Vagina (tissue), 2 donors: ENCODE measurements at regions not wholly inside any gene's neighbourhood (a gene's known extent, or its start where the extent isn't known, plus 50 kb on each side); places are given as distances from the start of the nearest gene placed in this dataset.

ENCODE experiments used
- DNase-seq, 2 donors: peaks; one replicate each; pipeline ENCODE4 v3.0.0-alpha.2; 2017; ENCODE audit errors: extremely low spot score in 2 of 2
- H3K27ac ChIP-seq: fragments of 200-600 bp; sonication (generic); one replicate; pipeline ENCODE4 v1.5.1; 2019
- H3K27me3 ChIP-seq: fragments of 200-600 bp; sonication (generic); one replicate; pipeline ENCODE4 v1.5.1; 2019
- H3K36me3 ChIP-seq, 2 donors: fragments of 200-600 bp; sonication (generic); one replicate each; pipeline ENCODE4 v1.5.1; 2017 to 2019
- H3K4me1 ChIP-seq: fragments of 200-600 bp; sonication (generic); one replicate; pipeline ENCODE4 v1.5.1; 2019
- H3K4me3 ChIP-seq, 2 donors: fragments of 200-600 bp; sonication (generic); 1 replicate in 1 of 2; 2 replicates in 1 of 2; pipeline ENCODE4 v1.5.1; 2016 to 2019
- H3K9me3 ChIP-seq: fragments of 200-600 bp; sonication (generic); one replicate; pipeline ENCODE4 v1.5.1; 2019
- CTCF ChIP-seq, 3 experiments: fragments of 450-650 bp in 2 of 3; fragments of 200-600 bp in 1 of 3; sonication (generic) in 1 of 3; IDR thresholded peaks; one replicate each; pipeline ENCODE4 v1.5.1; 2017 to 2019; ENCODE audit warnings: antibody characterized with exemption in 3 of 3, mild to moderate bottlenecking in 2 of 3, moderate library complexity in 2 of 3
- POLR2A ChIP-seq, 2 donors: fragments of 450-650 bp; IDR thresholded peaks; one replicate each; pipeline ENCODE4 v1.6.1; 2017; ENCODE audit warnings: antibody characterized with exemption in 2 of 2, mild to moderate bottlenecking in 2 of 2, moderate library complexity in 2 of 2
- POLR2AphosphoS5 ChIP-seq, 2 donors: sonication (generic); formaldehyde crosslinking; IDR thresholded peaks; one replicate each; pipeline ENCODE4 v1.9.0; 2017; ENCODE audit warnings: antibody characterized with exemption in 2 of 2, mild to moderate bottlenecking in 2 of 2, low read depth in 1 of 2; ENCODE audit not compliant: insufficient read depth in 1 of 2
- intact Hi-C: fragments of 100-400 bp; cut with DNase I; formaldehyde crosslinking; loops from one replicate; pipeline ENCODE4 v1.15.1; 2023

GRCh38 chr5:57805170-57805569 lies 322.6 kb upstream of the ACTBL2 start:
- no peak for DNase-seq
- no peaks in the 10 kb centered on the region for H3K27me3 ChIP-seq
- H3K9me3 ChIP-seq = no peaks in the 10 kb centered on the region
- H3K4me1 ChIP-seq = peaks cover 7% of the 10 kb centered on the region
- no peak for TF ChIP-seq CTCF (IDR thresholded peaks at IDR 0.05)
- TF ChIP-seq POLR2A (IDR thresholded peaks at IDR 0.05) = no peak
- TF ChIP-seq POLR2AphosphoS5 (IDR thresholded peaks at IDR 0.05; ENCODE audit: insufficient read depth in 1 of 2, low read depth in 1 of 2) = no peak
- no peaks in the 10 kb centered on the region for H3K36me3 ChIP-seq
- intact Hi-C loops = no loop called here
- H3K4me3 ChIP-seq = no peak overlapping the region
- H3K27ac ChIP-seq = no peak overlapping the region

GRCh38 chr5:57804505-57804904 lies 321.9 kb upstream of the ACTBL2 start:
- Histone ChIP-seq H3K4me1 (peaks cover 7% of the 10 kb centered on the region), H3K4me3 (no peak overlapping the region), H3K36me3 (no peaks in the 10 kb centered on the region), H3K27ac (no peak overlapping the region), H3K9me3 (no peaks in the 10 kb centered on the region), H3K27me3 (no peaks in the 10 kb centered on the region)
- intact Hi-C loops = no loop called here
- no peak for DNase-seq
- TF ChIP-seq CTCF (IDR thresholded peaks at IDR 0.05) (no peak), POLR2A (IDR thresholded peaks at IDR 0.05) (no peak)

- TF ChIP-seq POLR2AphosphoS5 (IDR thresholded peaks at IDR 0.05; ENCODE audit: insufficient read depth in 1 of 2, low read depth in 1 of 2) (no peak), POLR2A (IDR thresholded peaks at IDR 0.05) (no peak), CTCF (IDR thresholded peaks at IDR 0.05) (no peak)
- H3K4me3 ChIP-seq = no peak overlapping the region
- no peaks in the 10 kb centered on the region for H3K36me3 ChIP-seq
- H3K27ac ChIP-seq = no peak overlapping the region
- no peaks in the 10 kb centered on the region for H3K9me3 ChIP-seq
- peaks cover 7% of the 10 kb centered on the region for H3K4me1 ChIP-seq
- DNase-seq = no peak
- H3K27me3 ChIP-seq = no peaks in the 10 kb centered on the region
- intact Hi-C loops = no loop called here
Observed at GRCh38 chr5:57804007-57804444, 321.4 kb upstream of the ACTBL2 start.

GRCh38 chr5:57802131-57802530 lies 319.5 kb upstream of the ACTBL2 start:
- peaks cover 7% of the 10 kb centered on the region for H3K4me1 ChIP-seq
- H3K27me3 ChIP-seq = no peaks in the 10 kb centered on the region
- no peaks in the 10 kb centered on the region for H3K9me3 ChIP-seq
- H3K36me3 ChIP-seq = no peaks in the 10 kb centered on the region
- H3K4me3 ChIP-seq = no peak overlapping the region
- intact Hi-C loops = no loop called here
- DNase-seq = no peak
- no peak overlapping the region for H3K27ac ChIP-seq
- no peak for TF ChIP-seq POLR2AphosphoS5 (IDR thresholded peaks at IDR 0.05; ENCODE audit: insufficient read depth in 1 of 2, low read depth in 1 of 2)
- no peak for TF ChIP-seq CTCF (IDR thresholded peaks at IDR 0.05)
- TF ChIP-seq POLR2A (IDR thresholded peaks at IDR 0.05) = no peak

GRCh38 chr5:57795203-57795602 lies 312.6 kb upstream of the ACTBL2 start:
- Histone ChIP-seq H3K4me1 (no peaks in the 10 kb centered on the region), H3K9me3 (no peaks in the 10 kb centered on the region), H3K36me3 (no peaks in the 10 kb centered on the region), H3K27ac (no peak overlapping the region), H3K4me3 (no peak overlapping the region), H3K27me3 (no peaks in the 10 kb centered on the region)
- intact Hi-C loops = no loop called here
- TF ChIP-seq CTCF (IDR thresholded peaks at IDR 0.05) = no peak
- no peak for TF ChIP-seq POLR2AphosphoS5 (IDR thresholded peaks at IDR 0.05; ENCODE audit: insufficient read depth in 1 of 2, low read depth in 1 of 2)
- no peak for TF ChIP-seq POLR2A (IDR thresholded peaks at IDR 0.05)
- DNase-seq = no peak
